ENCODE measurements at regions not wholly inside any gene's neighbourhood (a gene's known extent, or its start where the extent isn't known, plus 50 kb on each side); places are given as distances from the start of the nearest gene placed in this dataset.

GRCh38 chrX:39174772-39175417 is 373.6 kb downstream of the MID1IP1 start:
- no peak for TF ChIP-seq RAD21 (IDR thresholded peaks at IDR 0.05; ENCODE audit: low read length)
- no peak for TF ChIP-seq POLR2A (IDR thresholded peaks at IDR 0.05; ENCODE audit: low read depth, low read length)
- no peak for TF ChIP-seq USF2 (IDR thresholded peaks at IDR 0.05; ENCODE audit: low read depth, low read length)
- no peak for TF ChIP-seq FOS (IDR thresholded peaks at IDR 0.05; ENCODE audit: low read depth, low read length)
- TF ChIP-seq BHLHE40 (IDR thresholded peaks at IDR 0.05; ENCODE audit: low read depth, low read length) = no peak
- no peak for TF ChIP-seq MAFK (IDR thresholded peaks at IDR 0.05; ENCODE audit: low read depth, low read length)
- TF ChIP-seq MAZ (IDR thresholded peaks at IDR 0.05; ENCODE audit: borderline replicate concordance, low read depth, low read length) = no peak
- H3K9ac ChIP-seq (ENCODE audit: low read depth, low read length) = no peak overlapping the region
- dilution Hi-C loops (cut with HindIII; ENCODE audit: low sequenced_read_pairs, unreplicated experiment) (no loop called here), intact Hi-C loops (cut with micrococcal nuclease) (no loop called here), in situ Hi-C loops (cut with MboI; ENCODE audit: low sequenced_read_pairs) (no loop called here)
- no peak overlapping the region for H4K8ac ChIP-seq (ENCODE audit: low read depth in 2 of 2, low read length in 2 of 2)
- peaks cover 16% of the 10 kb centered on the region for H3K27me3 ChIP-seq (ENCODE audit: control insufficient read depth, insufficient read depth, low read length)
- no peak overlapping the region for H2AK9ac ChIP-seq (replicated peaks; ENCODE audit: low read depth, low read length, poor library complexity)
- H2BK5ac ChIP-seq (ENCODE audit: low read depth, low read length, poor library complexity, severe bottlenecking) = no peak overlapping the region
- WGBS, 2 experiments (ENCODE audit: extremely low coverage in 2 of 2, insufficient read length in 1 of 2) = no CpG with 5 or more reads among the region's 13 CpGs
- no peaks in the 10 kb centered on the region for H3K79me1 ChIP-seq (ENCODE audit: low read depth in 1 of 2, low read length in 2 of 2)
- no peaks in the 10 kb centered on the region for H4K20me1 ChIP-seq (ENCODE audit: insufficient read depth, low read length)
- no peak overlapping the region for H3K4ac ChIP-seq (ENCODE audit: low read depth, low read length)
- ChIA-PET POLR2A (ENCODE audit: unreplicated experiment) (no interaction called here), CTCF (no interaction called here)
- no peak overlapping the region for H3K18ac ChIP-seq (ENCODE audit: low read depth, low read length)
- no peak overlapping the region for H2BK120ac ChIP-seq (ENCODE audit: low read depth, low read length)
- H2BK15ac ChIP-seq (ENCODE audit: low read depth, low read length) = no peak overlapping the region
- H3K4me2 ChIP-seq (ENCODE audit: low read depth, low read length) = no peak overlapping the region
- H3K9me3 ChIP-seq (ENCODE audit: control insufficient read depth, insufficient read depth, low read length) = no peaks in the 10 kb centered on the region
- H3K14ac ChIP-seq (replicated peaks; ENCODE audit: low read depth, low read length) = no peak overlapping the region
- H3K4me1 ChIP-seq (ENCODE audit: control insufficient read depth, insufficient read depth, low read length) = no peaks in the 10 kb centered on the region
- H2BK20ac ChIP-seq (ENCODE audit: low read depth, low read length) = no peak overlapping the region
- H3K27ac ChIP-seq (ENCODE audit: insufficient read depth, low read length) = no peak overlapping the region
- H4K5ac ChIP-seq (ENCODE audit: low read depth, low read length) = no peak overlapping the region
- H3K56ac ChIP-seq (ENCODE audit: extremely low read depth, insufficient read depth, low read length) = no peak overlapping the region
- no peaks in the 10 kb centered on the region for H3K36me3 ChIP-seq (ENCODE audit: control insufficient read depth, insufficient read depth, low read length)
- H3K23ac ChIP-seq (ENCODE audit: low read depth, low read length) = no peak overlapping the region
- no peaks in the 10 kb centered on the region for H3K9me1 ChIP-seq (ENCODE audit: insufficient read depth, low read length)
- no peak overlapping the region for H4K91ac ChIP-seq (ENCODE audit: insufficient read depth, low read depth, low read length)
- DNase-seq = no peak
- no peak for ATAC-seq (ENCODE audit: low read depth)
- H2AK5ac ChIP-seq (ENCODE audit: low read depth, low read length) = no peak overlapping the region
- no peak overlapping the region for H2AFZ ChIP-seq (replicated peaks; ENCODE audit: low read length, poor library complexity)
- no peak overlapping the region for H3K4me3 ChIP-seq (ENCODE audit: insufficient read depth, low read depth, low read length)
- BruUV-seq (replicated peaks) = no TSS peak

All from IMR-90 (cell line).